Fibroblast of lung (primary cell): ENCODE measurements at regions not wholly inside any gene's neighbourhood (a gene's known extent, or its start where the extent isn't known, plus 50 kb on each side); places are given as distances from the start of the nearest gene placed in this dataset.

Source experiments
- EZH2 ChIP-seq: IDR thresholded peaks from 2 replicates; pipeline ENCODE4 v1.5.1; 2012; ENCODE audit warnings: low read length, control low read depth, mild to moderate bottlenecking; ENCODE audit errors: missing control alignments
- TF ChIP-seq, protein P1 (sequence below), 2 donors: IDR thresholded peaks in 1 of 2; conservative IDR thresholded peaks in 1 of 2; 1 replicate in 1 of 2; 2 replicates in 1 of 2; pipeline ENCODE4 v1.5.1; 2011 to 2012; ENCODE audit warnings: low read length in 2 of 2, control low read depth in 1 of 2, inconsistent platforms in 1 of 2, low read depth in 1 of 2, mild to moderate bottlenecking in 1 of 2

DNA sequence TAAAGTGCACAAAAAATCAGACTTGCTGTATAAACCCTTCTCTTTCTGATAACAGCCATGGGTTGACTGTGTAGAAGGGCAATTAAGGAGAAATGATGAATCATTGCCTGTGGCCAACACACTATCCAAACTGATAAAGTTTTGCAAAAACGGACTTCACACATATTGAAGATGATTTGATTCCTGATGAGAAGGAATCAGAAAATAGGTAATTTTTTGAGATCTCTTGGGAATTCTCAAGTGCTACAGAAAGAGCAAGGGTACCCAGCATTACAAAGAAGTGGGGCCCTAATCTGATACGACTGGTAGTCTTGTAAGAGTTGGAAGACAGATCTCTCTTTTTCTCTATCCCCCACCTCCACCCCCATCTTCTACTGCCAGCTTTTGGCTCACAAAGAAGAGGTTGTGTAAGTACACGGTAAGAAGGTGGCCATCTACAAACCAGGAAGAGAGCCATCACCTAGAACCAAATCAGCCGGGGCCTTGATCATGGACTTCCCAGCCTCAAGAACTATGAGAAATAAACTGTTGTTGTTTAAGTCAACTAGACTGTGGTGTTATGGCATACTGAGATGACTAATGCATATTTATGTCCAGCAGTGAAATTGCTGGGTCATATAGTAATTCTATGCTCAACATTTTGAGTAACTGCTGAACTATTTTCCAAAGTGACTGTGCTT, 254.7 kb downstream of the EDEM1 start:
- no peak for TF ChIP-seq EZH2
- TF ChIP-seq, protein P1, sequence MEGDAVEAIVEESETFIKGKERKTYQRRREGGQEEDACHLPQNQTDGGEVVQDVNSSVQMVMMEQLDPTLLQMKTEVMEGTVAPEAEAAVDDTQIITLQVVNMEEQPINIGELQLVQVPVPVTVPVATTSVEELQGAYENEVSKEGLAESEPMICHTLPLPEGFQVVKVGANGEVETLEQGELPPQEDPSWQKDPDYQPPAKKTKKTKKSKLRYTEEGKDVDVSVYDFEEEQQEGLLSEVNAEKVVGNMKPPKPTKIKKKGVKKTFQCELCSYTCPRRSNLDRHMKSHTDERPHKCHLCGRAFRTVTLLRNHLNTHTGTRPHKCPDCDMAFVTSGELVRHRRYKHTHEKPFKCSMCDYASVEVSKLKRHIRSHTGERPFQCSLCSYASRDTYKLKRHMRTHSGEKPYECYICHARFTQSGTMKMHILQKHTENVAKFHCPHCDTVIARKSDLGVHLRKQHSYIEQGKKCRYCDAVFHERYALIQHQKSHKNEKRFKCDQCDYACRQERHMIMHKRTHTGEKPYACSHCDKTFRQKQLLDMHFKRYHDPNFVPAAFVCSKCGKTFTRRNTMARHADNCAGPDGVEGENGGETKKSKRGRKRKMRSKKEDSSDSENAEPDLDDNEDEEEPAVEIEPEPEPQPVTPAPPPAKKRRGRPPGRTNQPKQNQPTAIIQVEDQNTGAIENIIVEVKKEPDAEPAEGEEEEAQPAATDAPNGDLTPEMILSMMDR (conservative IDR thresholded peaks at IDR 0.05 in 1 of 2, IDR thresholded peaks at IDR 0.05 in 1 of 2; ENCODE audit: low read depth in 1 of 2, low read length in 2 of 2): no peak
